ENCODE measurements at regions not wholly inside any gene's neighbourhood (a gene's known extent, or its start where the extent isn't known, plus 50 kb on each side); places are given as distances from the start of the nearest gene placed in this dataset.

GRCh38 chr22:33130473-33130872 lies 72.3 kb upstream of the SYN3 start (continued):
- TF ChIP-seq ZNF674 (CRISPR knock-in tag; IDR thresholded peaks at IDR 0.05; ENCODE audit: low read depth) (no peak), ZBTB3 (CRISPR knock-in tag; IDR thresholded peaks at IDR 0.05; ENCODE audit: borderline replicate concordance, low read depth) (no peak), ZNF761 (CRISPR knock-in tag; conservative IDR thresholded peaks at IDR 0.05) (no peak), U2AF1 (optimal IDR thresholded peaks at IDR 0.05; ENCODE audit: low read depth, low read length) (no peak), UBTF (CRISPR knock-in tag; IDR thresholded peaks at IDR 0.05) (no peak), TCF12 (IDR thresholded peaks at IDR 0.05) (no peak), TCF12 (CRISPR knock-in tag; IDR thresholded peaks at IDR 0.05) (no peak), ZNF275 (CRISPR knock-in tag; IDR thresholded peaks at IDR 0.05; ENCODE audit: borderline replicate concordance) (no peak), ZNF747 (CRISPR knock-in tag; IDR thresholded peaks at IDR 0.05; ENCODE audit: borderline replicate concordance) (no peak), ZNF691 (CRISPR knock-in tag; IDR thresholded peaks at IDR 0.05; ENCODE audit: borderline replicate concordance, low read depth) (no peak), RNF219 (CRISPR knock-in tag; IDR thresholded peaks at IDR 0.05) (no peak), ARNT (IDR thresholded peaks at IDR 0.05) (no peak), AFF4 (CRISPR knock-in tag; IDR thresholded peaks at IDR 0.05) (no peak), THAP11 (CRISPR knock-in tag; IDR thresholded peaks at IDR 0.05) (peak; percentile 42; the same call in 1 of the 2 replicates), ZNF20 (CRISPR knock-in tag; IDR thresholded peaks at IDR 0.05) (no peak), ZNF775 (CRISPR knock-in tag; IDR thresholded peaks at IDR 0.05; ENCODE audit: borderline replicate concordance) (no peak), GFI1 (CRISPR knock-in tag; IDR thresholded peaks at IDR 0.05; ENCODE audit: borderline replicate concordance) (peak; percentile 98), IRF2 (CRISPR knock-in tag; IDR thresholded peaks at IDR 0.05) (no peak), ZNF577 (CRISPR knock-in tag; IDR thresholded peaks at IDR 0.05; ENCODE audit: borderline replicate concordance, low read depth) (no peak), ZNF678 (CRISPR knock-in tag; IDR thresholded peaks at IDR 0.05) (no peak), ZNF891 (CRISPR knock-in tag; IDR thresholded peaks at IDR 0.05) (no peak)

Data from HepG2 (cell line).